ENCODE measurements at regions not wholly inside any gene's neighbourhood (a gene's known extent, or its start where the extent isn't known, plus 50 kb on each side); places are given as distances from the start of the nearest gene placed in this dataset.

DNA sequence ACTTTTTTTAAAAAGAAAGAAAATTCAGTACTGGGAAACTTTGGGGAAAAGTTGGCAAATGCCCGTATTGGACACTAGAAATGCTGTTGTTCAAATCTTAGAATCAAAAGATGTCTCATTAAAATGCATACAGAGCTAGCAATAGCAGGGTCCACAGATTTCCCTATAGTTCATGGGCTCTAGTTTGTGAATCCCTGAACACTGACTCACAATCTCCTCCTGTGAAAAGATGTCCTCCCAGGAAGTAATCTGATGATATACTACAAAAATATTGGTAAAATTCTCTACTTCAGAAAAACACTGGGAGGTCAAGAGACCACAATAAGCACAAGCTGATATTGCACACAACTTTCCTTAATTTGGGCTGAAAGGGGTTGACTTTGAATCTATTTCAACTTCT lies 568.4 kb upstream of the ZNF385D start:
- H3K4me1 Mint-ChIP-seq (ENCODE audit: low read depth): no peaks in the 10 kb centered on the region
- H3K27me3 Mint-ChIP-seq: no peaks in the 10 kb centered on the region
- intact Hi-C loops (cut with micrococcal nuclease): no loop called here
- H3K36me3 Mint-ChIP-seq (ENCODE audit: low read depth): no peaks in the 10 kb centered on the region
- no peak overlapping the region for H3K4me3 Mint-ChIP-seq
- H3K27ac Mint-ChIP-seq: no peak overlapping the region
- peaks cover 12% of the 10 kb centered on the region for H3K9me3 Mint-ChIP-seq

DNA sequence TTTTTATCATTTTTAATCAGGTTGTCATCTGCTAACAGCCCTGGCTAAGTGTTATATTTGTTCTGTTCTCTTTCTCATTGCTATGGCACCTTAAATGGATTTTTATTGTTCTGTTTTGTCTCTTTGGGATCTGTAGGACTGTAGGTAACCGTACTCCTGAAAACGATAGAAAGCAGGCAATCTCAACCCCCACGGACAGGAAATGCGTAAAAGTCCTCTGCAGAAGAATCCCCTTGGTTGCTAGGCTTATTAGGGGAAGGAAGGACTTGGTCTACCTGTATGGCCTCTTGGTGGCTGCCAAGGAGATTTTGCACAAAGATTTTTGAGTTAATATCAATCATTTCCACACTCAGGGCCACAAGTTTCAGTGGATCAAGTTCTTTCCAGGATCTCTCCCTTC lies 571.9 kb upstream of the ZNF385D start:
- H3K36me3 Mint-ChIP-seq (ENCODE audit: low read depth): no peaks in the 10 kb centered on the region
- H3K27ac Mint-ChIP-seq: no peak overlapping the region
- H3K27me3 Mint-ChIP-seq: no peaks in the 10 kb centered on the region
- no peak overlapping the region for H3K4me3 Mint-ChIP-seq
- no peaks in the 10 kb centered on the region for H3K4me1 Mint-ChIP-seq (ENCODE audit: low read depth)
- peaks cover 15% of the 10 kb centered on the region for H3K9me3 Mint-ChIP-seq
- intact Hi-C loops (cut with micrococcal nuclease): no loop called here

DNA sequence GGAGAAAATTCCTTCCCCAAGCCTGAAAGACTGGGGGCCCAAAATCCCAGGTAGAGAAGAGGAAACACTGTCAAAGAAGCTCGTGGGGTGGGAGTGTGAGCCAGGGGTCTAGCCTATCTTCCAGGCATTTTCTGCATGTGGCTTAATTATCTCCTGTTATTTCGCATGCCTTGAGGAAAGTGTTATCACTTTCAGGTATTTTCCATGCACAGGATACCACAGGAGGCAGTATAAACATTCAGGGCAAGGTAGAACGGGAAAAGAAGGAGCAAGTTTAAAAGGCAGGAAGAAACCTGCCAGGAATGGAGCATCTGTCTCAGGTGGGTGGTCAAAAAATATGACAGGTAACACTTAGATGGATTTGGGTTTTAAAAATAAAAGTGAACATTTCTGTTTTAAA lies 575.3 kb upstream of the ZNF385D start:
- no peaks in the 10 kb centered on the region for H3K4me1 Mint-ChIP-seq (ENCODE audit: low read depth)
- no peak overlapping the region for H3K27ac Mint-ChIP-seq
- intact Hi-C loops (cut with micrococcal nuclease): no loop called here

DNA sequence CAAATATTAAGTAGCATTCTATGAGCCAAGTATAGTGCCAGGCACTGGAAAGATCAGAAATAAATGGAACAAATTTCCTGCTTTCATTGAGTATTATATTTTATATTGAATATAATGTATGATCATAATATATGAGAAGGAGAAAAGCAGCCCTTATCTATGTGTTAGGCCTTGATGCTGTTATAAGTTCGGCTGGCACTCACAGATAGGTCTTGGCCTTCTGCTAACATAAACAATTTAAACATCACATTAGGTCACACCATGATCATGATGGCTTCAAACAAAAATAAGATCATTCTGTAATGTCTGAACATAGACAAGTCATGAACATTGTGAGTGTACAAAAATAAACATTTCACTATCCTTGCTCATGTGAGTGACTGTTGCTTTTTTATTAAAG lies 584.0 kb upstream of the ZNF385D start:
- Mint-ChIP-seq H3K4me3 (no peak overlapping the region), H3K9me3 (no peaks in the 10 kb centered on the region), H3K4me1 (ENCODE audit: low read depth) (no peaks in the 10 kb centered on the region), H3K27me3 (no peaks in the 10 kb centered on the region), H3K36me3 (ENCODE audit: low read depth) (no peaks in the 10 kb centered on the region), H3K27ac (no peak overlapping the region)
- intact Hi-C loops (cut with micrococcal nuclease): no loop called here

More for the DNA sequence above, 575.3 kb upstream of the ZNF385D start:
- Mint-ChIP-seq H3K4me3 (no peak overlapping the region), H3K9me3 (peaks cover 17% of the 10 kb centered on the region), H3K27me3 (no peaks in the 10 kb centered on the region), H3K36me3 (ENCODE audit: low read depth) (no peaks in the 10 kb centered on the region)

DNA sequence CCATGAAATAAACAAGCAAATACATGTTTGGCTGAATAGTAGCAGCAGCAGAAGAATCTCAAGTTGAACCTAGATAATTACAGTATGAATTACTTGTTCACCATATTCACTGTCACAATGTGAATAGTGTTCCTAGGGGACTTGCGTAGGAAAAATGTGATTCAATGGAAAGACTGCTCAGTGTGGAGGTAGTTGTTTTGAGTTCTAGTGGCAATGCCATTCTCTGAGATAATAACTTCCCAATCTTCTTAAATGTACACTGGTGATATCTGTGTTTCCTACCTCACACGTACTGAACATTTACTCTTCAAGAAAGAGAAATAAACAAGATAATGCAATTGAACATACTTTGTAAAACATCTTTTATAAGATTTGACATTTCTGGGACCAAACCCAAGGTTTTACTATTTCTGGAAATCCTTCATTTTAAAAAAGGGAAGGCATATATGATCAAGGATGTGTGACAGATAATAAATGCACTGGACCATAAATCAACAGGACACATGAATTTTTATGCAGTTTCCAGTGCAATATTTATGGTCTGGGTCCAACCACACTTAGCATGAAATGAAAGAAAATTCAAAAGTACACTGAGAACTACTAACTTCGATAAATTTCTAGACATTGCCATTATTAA lies 598.3 kb upstream of the ZNF385D start:
- H3K27ac Mint-ChIP-seq: no peak overlapping the region
- no peak overlapping the region for H3K4me3 Mint-ChIP-seq
- no peaks in the 10 kb centered on the region for H3K27me3 Mint-ChIP-seq
- no peaks in the 10 kb centered on the region for H3K4me1 Mint-ChIP-seq (ENCODE audit: low read depth)
- H3K36me3 Mint-ChIP-seq (ENCODE audit: low read depth): no peaks in the 10 kb centered on the region
- H3K9me3 Mint-ChIP-seq: no peaks in the 10 kb centered on the region
- intact Hi-C loops (cut with micrococcal nuclease): no loop called here

DNA sequence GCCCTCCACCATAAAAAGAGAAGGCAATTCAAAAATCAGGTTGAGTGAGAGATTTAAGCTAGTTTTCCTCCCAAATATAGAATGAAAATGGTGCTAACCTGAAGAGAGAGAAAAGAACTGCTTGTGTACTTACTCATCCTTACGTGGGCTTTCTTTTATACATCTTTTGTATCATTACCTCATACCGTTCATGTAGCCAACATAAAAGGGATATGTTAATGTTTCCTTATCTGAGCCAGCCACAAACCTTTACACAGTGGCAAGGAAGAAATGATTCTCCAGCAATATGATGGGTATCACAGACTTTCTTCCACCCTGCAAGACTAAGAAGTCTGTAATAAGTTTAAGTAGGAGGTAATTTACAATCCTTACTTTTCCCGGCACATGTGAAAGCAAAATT lies 600.8 kb upstream of the ZNF385D start:
- Mint-ChIP-seq H3K9me3 (no peaks in the 10 kb centered on the region), H3K27me3 (no peaks in the 10 kb centered on the region), H3K36me3 (ENCODE audit: low read depth) (no peaks in the 10 kb centered on the region), H3K4me1 (ENCODE audit: low read depth) (no peaks in the 10 kb centered on the region), H3K27ac (no peak overlapping the region), H3K4me3 (no peak overlapping the region)
- intact Hi-C loops (cut with micrococcal nuclease): no loop called here

DNA sequence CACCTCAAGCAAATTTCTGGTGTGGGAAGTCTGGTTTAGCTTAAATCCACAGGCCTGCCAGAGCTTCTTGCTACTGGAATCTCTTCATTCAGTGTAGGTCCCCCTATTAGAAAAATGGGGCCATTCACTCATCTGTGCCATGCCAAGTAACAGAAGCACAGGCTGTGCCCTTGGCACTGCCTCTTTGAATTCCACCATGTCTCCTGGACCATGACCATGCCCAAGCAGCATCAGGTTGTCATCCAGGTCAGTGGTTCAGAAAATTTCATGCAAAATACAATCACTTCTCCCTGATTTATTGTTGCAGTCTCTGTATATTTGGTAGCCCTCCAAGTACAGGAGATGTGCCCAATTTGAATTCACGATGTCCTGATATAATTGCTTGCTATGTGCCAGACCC lies 602.1 kb upstream of the ZNF385D start:
- H3K4me1 Mint-ChIP-seq (ENCODE audit: low read depth): no peaks in the 10 kb centered on the region
- intact Hi-C loops (cut with micrococcal nuclease): no loop called here

DNA sequence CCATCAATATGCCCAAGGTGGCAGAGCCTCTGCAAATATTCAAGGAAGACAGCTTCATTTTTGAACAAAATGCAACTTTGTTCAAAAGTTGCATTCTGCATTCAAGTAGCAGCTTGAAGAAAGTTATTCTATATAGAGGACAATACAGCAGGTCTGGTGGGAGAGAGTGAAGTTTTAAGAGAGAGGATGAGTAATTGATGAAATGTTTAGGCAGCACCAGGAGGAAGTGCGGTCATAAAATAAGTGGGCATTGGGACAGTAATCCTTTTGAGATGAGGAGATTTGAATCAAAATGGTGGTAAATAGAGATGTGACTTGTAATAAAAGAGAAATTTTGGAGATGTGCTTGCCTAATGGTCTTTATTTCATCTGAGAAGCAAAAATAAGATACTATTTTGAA lies 607.3 kb upstream of the ZNF385D start:
- Mint-ChIP-seq H3K27ac (no peak overlapping the region), H3K4me3 (no peak overlapping the region), H3K9me3 (no peaks in the 10 kb centered on the region)

More for the DNA sequence above, 602.1 kb upstream of the ZNF385D start:
- Mint-ChIP-seq H3K36me3 (ENCODE audit: low read depth) (no peaks in the 10 kb centered on the region), H3K4me3 (no peak overlapping the region), H3K27me3 (no peaks in the 10 kb centered on the region), H3K27ac (no peak overlapping the region), H3K9me3 (no peaks in the 10 kb centered on the region)

DNA sequence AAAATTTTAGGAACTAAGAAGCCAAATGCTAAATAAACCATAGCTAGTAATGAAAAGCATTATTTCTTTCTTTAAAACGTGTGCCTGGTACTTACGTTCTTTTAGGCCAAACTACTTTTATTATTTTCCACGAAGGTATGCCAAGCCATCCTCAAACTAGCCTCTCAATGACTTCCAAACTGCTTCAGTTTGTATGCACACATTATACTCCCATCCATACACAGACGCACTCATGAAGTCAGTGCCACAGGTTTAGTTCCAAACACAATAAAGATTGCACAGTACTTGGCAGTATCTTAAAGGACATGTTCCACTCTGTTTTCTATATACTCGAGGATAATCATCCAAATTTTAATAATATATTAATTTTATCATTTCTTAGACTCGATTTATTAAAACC lies 609.2 kb upstream of the ZNF385D start:
- Mint-ChIP-seq H3K27ac (no peak overlapping the region), H3K4me1 (ENCODE audit: low read depth) (no peaks in the 10 kb centered on the region), H3K36me3 (ENCODE audit: low read depth) (no peaks in the 10 kb centered on the region), H3K4me3 (no peak overlapping the region), H3K27me3 (no peaks in the 10 kb centered on the region), H3K9me3 (no peaks in the 10 kb centered on the region)
- intact Hi-C loops (cut with micrococcal nuclease): no loop called here

More for the DNA sequence above, 607.3 kb upstream of the ZNF385D start:
- H3K4me1 Mint-ChIP-seq (ENCODE audit: low read depth): no peaks in the 10 kb centered on the region
- H3K27me3 Mint-ChIP-seq: no peaks in the 10 kb centered on the region
- intact Hi-C loops (cut with micrococcal nuclease): no loop called here
- no peaks in the 10 kb centered on the region for H3K36me3 Mint-ChIP-seq (ENCODE audit: low read depth)

DNA sequence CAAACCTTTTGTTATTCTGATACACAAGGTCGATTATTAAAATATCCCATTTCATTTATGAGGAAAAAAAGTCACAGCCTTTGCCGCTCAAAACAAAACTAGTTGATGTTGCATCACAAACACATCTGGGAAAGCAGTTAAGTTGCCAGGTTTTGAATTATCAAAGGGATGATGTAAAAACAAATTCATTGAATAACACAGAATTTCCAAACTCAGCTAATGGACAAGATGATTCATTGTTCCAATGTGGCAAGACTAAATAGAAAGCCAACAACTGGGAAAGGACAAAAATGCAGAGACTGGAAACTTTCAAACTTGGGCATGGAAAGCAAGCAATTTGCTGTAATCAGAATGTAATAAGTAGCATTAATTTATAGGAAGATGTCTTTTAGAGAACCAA lies 610.0 kb upstream of the ZNF385D start:
- Mint-ChIP-seq H3K4me3 (no peak overlapping the region), H3K36me3 (ENCODE audit: low read depth) (no peaks in the 10 kb centered on the region), H3K9me3 (no peaks in the 10 kb centered on the region), H3K27ac (no peak overlapping the region), H3K27me3 (no peaks in the 10 kb centered on the region), H3K4me1 (ENCODE audit: low read depth) (no peaks in the 10 kb centered on the region)
- intact Hi-C loops (cut with micrococcal nuclease): no loop called here

DNA sequence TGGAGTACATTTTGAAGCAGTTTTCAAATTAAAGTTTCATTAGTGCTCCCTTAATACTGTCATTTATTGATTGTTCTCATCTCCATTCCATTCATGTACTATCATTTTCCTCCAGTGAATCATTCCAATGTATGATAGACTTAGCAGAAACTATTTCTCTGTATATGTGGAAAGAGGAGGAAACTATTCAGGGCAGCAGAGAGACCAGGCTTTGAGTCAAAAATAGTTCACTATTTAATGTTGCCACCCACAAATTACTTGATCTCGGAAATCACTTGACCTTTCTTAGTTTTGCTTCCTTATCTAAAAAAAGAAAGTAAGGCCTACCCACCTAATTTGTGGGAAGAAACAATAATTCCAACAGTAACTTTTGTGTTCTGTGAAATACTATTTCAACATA lies 610.5 kb upstream of the ZNF385D start:
- intact Hi-C loops (cut with micrococcal nuclease): no loop called here
- H3K4me3 Mint-ChIP-seq: no peak overlapping the region
- H3K27ac Mint-ChIP-seq: no peak overlapping the region
- H3K9me3 Mint-ChIP-seq: no peaks in the 10 kb centered on the region
- no peaks in the 10 kb centered on the region for H3K27me3 Mint-ChIP-seq
- no peaks in the 10 kb centered on the region for H3K36me3 Mint-ChIP-seq (ENCODE audit: low read depth)
- H3K4me1 Mint-ChIP-seq (ENCODE audit: low read depth): no peaks in the 10 kb centered on the region

DNA sequence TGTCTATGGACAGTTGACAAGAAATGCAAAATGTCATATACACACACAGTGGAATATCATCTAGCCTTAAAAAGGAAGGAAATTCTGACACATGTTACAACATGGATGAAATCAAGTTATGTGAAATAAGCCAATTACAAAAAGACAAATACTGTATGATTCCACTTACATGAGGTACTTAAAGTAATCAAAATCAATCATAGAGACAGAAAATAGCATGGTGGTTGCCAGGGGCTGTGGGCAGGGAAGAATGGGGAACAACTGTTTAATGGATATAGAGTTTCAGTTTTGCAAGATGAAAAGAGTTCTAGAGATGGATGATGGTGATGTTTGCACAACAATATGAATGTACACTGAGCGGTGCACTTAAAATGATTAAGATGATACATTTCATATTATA lies 613.8 kb upstream of the ZNF385D start:
- Mint-ChIP-seq H3K4me3 (no peak overlapping the region), H3K9me3 (no peaks in the 10 kb centered on the region), H3K27me3 (no peaks in the 10 kb centered on the region), H3K4me1 (ENCODE audit: low read depth) (no peaks in the 10 kb centered on the region), H3K27ac (no peak overlapping the region), H3K36me3 (ENCODE audit: low read depth) (no peaks in the 10 kb centered on the region)
- intact Hi-C loops (cut with micrococcal nuclease): no loop called here

DNA sequence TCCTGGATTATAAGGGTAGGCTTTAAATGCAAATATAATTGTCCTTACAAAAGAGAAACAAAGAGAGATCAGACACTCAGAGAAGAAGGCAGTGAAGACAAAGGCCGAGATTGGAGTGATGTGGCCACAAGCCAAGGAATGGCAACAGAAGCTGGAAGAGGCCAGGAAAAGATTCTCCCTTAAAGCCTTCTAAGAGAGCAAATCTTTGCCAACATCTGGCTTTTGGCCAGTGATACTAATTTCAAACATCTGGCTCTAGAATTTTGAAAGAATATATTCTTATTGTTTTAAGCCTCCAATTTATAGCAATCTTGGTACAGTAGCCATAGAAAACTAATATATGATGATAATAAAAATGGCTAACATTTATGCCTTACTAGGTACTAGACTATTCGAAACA lies 615.8 kb upstream of the ZNF385D start:
- Mint-ChIP-seq H3K27ac (no peak overlapping the region), H3K36me3 (ENCODE audit: low read depth) (no peaks in the 10 kb centered on the region), H3K9me3 (no peaks in the 10 kb centered on the region), H3K27me3 (peaks cover 12% of the 10 kb centered on the region), H3K4me1 (ENCODE audit: low read depth) (peaks cover 3% of the 10 kb centered on the region), H3K4me3 (no peak overlapping the region)
- intact Hi-C loops (cut with micrococcal nuclease): no loop called here

DNA sequence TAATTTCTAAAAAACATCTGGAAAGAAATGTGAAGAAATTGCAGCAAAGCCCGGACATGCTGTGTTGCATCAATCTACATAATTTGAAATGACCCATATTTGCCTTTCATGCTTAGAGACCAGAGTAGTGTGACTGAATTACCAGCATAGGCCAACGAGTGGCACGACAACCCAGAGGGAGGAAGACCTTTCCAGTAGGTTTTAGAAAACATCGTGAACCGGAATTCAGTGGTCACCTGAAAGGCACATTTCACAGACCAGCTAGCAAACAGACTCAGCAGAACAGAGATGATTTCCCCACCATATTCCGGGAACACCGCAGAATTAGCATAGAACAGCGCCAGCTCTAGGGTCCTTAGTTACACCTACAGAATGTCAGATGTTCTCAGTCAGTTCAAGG lies 620.0 kb upstream of the ZNF385D start:
- no peak overlapping the region for H3K27ac Mint-ChIP-seq
- H3K36me3 Mint-ChIP-seq (ENCODE audit: low read depth): no peaks in the 10 kb centered on the region
- no peaks in the 10 kb centered on the region for H3K9me3 Mint-ChIP-seq
- H3K4me3 Mint-ChIP-seq: no peak overlapping the region
- peaks cover 12% of the 10 kb centered on the region for H3K4me1 Mint-ChIP-seq (ENCODE audit: low read depth)
- intact Hi-C loops (cut with micrococcal nuclease): no loop called here
- H3K27me3 Mint-ChIP-seq: peaks cover 39% of the 10 kb centered on the region

DNA sequence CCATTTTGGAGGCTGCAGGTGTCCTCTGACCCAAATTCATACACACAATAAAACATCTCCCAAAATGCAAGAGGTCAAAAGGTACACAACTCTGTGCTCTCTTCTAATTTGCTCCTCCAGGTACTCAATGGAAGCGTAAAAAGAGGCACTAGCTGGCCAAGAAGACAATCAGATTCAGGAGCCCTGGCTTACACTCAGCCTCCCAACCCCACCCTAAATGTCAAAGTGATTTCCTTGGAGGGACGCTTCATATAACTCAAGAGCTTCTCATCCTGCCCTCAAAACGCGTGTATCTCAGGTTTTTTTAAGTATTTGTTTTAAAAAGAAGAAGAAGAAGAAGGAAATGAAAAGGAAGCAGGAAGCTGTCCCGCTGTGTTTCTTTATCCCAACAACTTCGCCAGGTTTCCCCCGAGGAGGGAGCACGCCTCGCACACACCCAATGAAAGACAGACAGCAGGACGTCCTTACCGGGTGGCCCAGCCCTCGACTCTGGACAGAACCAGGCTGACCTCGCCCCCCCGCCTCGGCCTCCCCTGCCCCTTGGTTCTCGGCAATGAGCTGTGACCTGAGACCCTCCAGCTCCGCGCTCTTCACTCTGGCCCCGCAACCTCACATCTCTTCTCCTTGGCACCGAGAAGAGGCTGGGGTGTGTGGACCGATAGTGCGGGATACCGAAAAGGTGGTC lies 620.7 kb upstream of the ZNF385D start:
- intact Hi-C loops (cut with micrococcal nuclease): no loop called here
- H3K27me3 Mint-ChIP-seq: peaks cover 40% of the 10 kb centered on the region
- H3K36me3 Mint-ChIP-seq (ENCODE audit: low read depth): no peaks in the 10 kb centered on the region
- H3K4me3 Mint-ChIP-seq: peak overlapping the region; percentile 21
- no peak overlapping the region for H3K27ac Mint-ChIP-seq
- H3K4me1 Mint-ChIP-seq (ENCODE audit: low read depth): peaks cover 12% of the 10 kb centered on the region
- no peaks in the 10 kb centered on the region for H3K9me3 Mint-ChIP-seq
